NB4 (cell line): ENCODE measurements at regions not wholly inside any gene's neighbourhood (a gene's known extent, or its start where the extent isn't known, plus 50 kb on each side); places are given as distances from the start of the nearest gene placed in this dataset.

Experiments
- MAX ChIP-seq: IDR thresholded peaks from 2 replicates; pipeline ENCODE4 v1.6.1; 2011; ENCODE audit warnings: low read depth, low read length
- POLR2A ChIP-seq: IDR thresholded peaks from 2 replicates; pipeline ENCODE4 v1.6.1; 2011; ENCODE audit warnings: mild to moderate bottlenecking; ENCODE audit not compliant: insufficient read length; ENCODE audit errors: extremely low read depth
- TF ChIP-seq, protein P1 (sequence below): IDR thresholded peaks from one replicate; pipeline ENCODE4 v1.5.1; 2012; ENCODE audit warnings: low read depth, low read length

GRCh38 chr2:226515344-226516055 is 284.1 kb downstream of the IRS1 start:
- TF ChIP-seq, protein P1, sequence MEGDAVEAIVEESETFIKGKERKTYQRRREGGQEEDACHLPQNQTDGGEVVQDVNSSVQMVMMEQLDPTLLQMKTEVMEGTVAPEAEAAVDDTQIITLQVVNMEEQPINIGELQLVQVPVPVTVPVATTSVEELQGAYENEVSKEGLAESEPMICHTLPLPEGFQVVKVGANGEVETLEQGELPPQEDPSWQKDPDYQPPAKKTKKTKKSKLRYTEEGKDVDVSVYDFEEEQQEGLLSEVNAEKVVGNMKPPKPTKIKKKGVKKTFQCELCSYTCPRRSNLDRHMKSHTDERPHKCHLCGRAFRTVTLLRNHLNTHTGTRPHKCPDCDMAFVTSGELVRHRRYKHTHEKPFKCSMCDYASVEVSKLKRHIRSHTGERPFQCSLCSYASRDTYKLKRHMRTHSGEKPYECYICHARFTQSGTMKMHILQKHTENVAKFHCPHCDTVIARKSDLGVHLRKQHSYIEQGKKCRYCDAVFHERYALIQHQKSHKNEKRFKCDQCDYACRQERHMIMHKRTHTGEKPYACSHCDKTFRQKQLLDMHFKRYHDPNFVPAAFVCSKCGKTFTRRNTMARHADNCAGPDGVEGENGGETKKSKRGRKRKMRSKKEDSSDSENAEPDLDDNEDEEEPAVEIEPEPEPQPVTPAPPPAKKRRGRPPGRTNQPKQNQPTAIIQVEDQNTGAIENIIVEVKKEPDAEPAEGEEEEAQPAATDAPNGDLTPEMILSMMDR = no peak
- no peak for TF ChIP-seq POLR2A
- TF ChIP-seq MAX = no peak
